GM12878 (cell line): ENCODE measurements at regions not wholly inside any gene's neighbourhood (a gene's known extent, or its start where the extent isn't known, plus 50 kb on each side); places are given as distances from the start of the nearest gene placed in this dataset.

Source experiments
- ATAC-seq: fragments of 200-7000 bp; cut with Tn5 transposase; 3 replicates; pipeline ENCODE4 v1.9.1; 2020; ENCODE audit warnings: mild to moderate bottlenecking, moderate library complexity
- BruUV-seq: library from RNA; stranded (reverse); fragments of 400-500 nt; replicated peaks from 2 replicates; lab custom pipeline; 2021; lab: Mats Ljungman, UMichigan
- CTCF ChIA-PET: fragments of 300-600 bp; sonication (Branson Sonifier 250); formaldehyde crosslinking; extraction: SDS; loops from one replicate; lab custom pipeline; 2021; ENCODE audit warnings: inconsistent platforms; lab: Yijun Ruan, JAX
- POLR2A ChIA-PET: fragments of 350-600 bp; formaldehyde crosslinking; extraction: SDS; loops from one replicate; lab custom pipeline; 2021; ENCODE audit warnings: inconsistent platforms; lab: Charles Lee
- RAD21 ChIA-PET: fragments of 300-600 bp; sonication (Branson Sonifier 250); formaldehyde crosslinking; loops from one replicate; lab custom pipeline; 2023; ENCODE audit warnings: antibody characterized with exemption; ENCODE audit not compliant: unreplicated experiment; lab: Charles Lee
- SMC1A ChIA-PET: fragments of 300-600 bp; sonication (Branson Sonifier 250); formaldehyde crosslinking; loops from one replicate; lab custom pipeline; 2023; ENCODE audit not compliant: unreplicated experiment, uncharacterized antibody; lab: Charles Lee
- DNase-seq: peaks from one replicate; pipeline ENCODE4 v3.0.0-alpha.2; 2011; ENCODE audit warnings: low read depth, low spot score
- FAIRE-seq: peaks from 3 replicates; lab custom pipeline; 2011; peaks lifted over from hg19 to GRCh38; lab: Jason Lieb, UNC
- H2AFZ ChIP-seq: 2 replicates; pipeline ENCODE4 v1.6.0; 2011; ENCODE audit warnings: low read depth, low read length, control low read depth; ENCODE audit not compliant: control insufficient read depth
- H3K27ac ChIP-seq: 2 replicates; pipeline ENCODE4 v1.5.1; 2011; ENCODE audit warnings: control low read depth; ENCODE audit not compliant: control insufficient read depth, insufficient read depth
- H3K27me3 ChIP-seq, 2 experiments: replicated peaks in 1 of 2; 2 replicates each; pipeline versions ENCODE4 v1.6.0 to v1.6.1; 2011; ENCODE audit warnings: low read length in 1 of 2; ENCODE audit not compliant: control insufficient read depth in 2 of 2, insufficient read depth in 2 of 2
- H3K36me3 ChIP-seq, 2 experiments: 2 replicates each; pipeline ENCODE4 v1.5.1; 2011; ENCODE audit warnings: low read length in 1 of 2; ENCODE audit not compliant: control insufficient read depth in 2 of 2, insufficient read depth in 2 of 2
- H3K4me1 ChIP-seq: 2 replicates; pipeline ENCODE4 v1.6.1; 2011; ENCODE audit warnings: mild to moderate bottlenecking, low read length, moderate library complexity, mixed read lengths; ENCODE audit not compliant: control insufficient read depth, insufficient read depth
- H3K4me2 ChIP-seq: 2 replicates; pipeline ENCODE4 v1.6.0; 2011; ENCODE audit warnings: control low read depth; ENCODE audit not compliant: control insufficient read depth, insufficient read depth
- H3K4me3 ChIP-seq: fragments of 200-600 bp; sonication (generic); 2 replicates; pipeline ENCODE4 v1.5.1; 2016
- H3K79me2 ChIP-seq: 2 replicates; pipeline ENCODE4 v1.6.0; 2011; ENCODE audit warnings: low read length; ENCODE audit not compliant: control insufficient read depth, insufficient read depth
- H3K9ac ChIP-seq: 2 replicates; pipeline ENCODE4 v1.8.0; 2011; ENCODE audit warnings: low read length, control low read depth, mixed read lengths; ENCODE audit not compliant: control insufficient read depth, insufficient read depth
- H3K9me3 ChIP-seq: replicated peaks from 3 replicates; pipeline ENCODE4 v1.5.1; 2011; ENCODE audit warnings: mild to moderate bottlenecking, low read length; ENCODE audit not compliant: control insufficient read depth, insufficient read depth
- H4K20me1 ChIP-seq: 2 replicates; pipeline ENCODE4 v1.6.0; 2011; ENCODE audit not compliant: control insufficient read depth, insufficient read depth
- BCL11A ChIP-seq: IDR thresholded peaks from 2 replicates; pipeline ENCODE4 v1.6.1; 2011; ENCODE audit warnings: low read depth, low read length
- CBFB ChIP-seq: IDR thresholded peaks from 2 replicates; pipeline ENCODE4 v1.6.1; 2016; ENCODE audit warnings: antibody characterized with exemption, low read depth
- FOXK2 ChIP-seq: fragments of 450-650 bp; IDR thresholded peaks from 2 replicates; pipeline ENCODE4 v1.6.1; 2017; ENCODE audit warnings: mild to moderate bottlenecking, moderate library complexity
- GATAD2B ChIP-seq: fragments of 450-650 bp; conservative IDR thresholded peaks from 2 replicates; pipeline ENCODE4 v1.6.1; 2017; ENCODE audit warnings: low read depth, mild to moderate bottlenecking, moderate library complexity
- NFXL1 ChIP-seq: fragments of 450-650 bp; IDR thresholded peaks from 2 replicates; pipeline ENCODE4 v1.6.1; 2017; ENCODE audit warnings: antibody characterized with exemption, mild to moderate bottlenecking, borderline replicate concordance
- TCF7 ChIP-seq: IDR thresholded peaks from 2 replicates; pipeline ENCODE4 v1.6.1; 2014; ENCODE audit warnings: antibody characterized with exemption, borderline replicate concordance
- YBX1 ChIP-seq: fragments of 450-650 bp; IDR thresholded peaks from 2 replicates; pipeline ENCODE4 v1.6.1; 2016; ENCODE audit warnings: antibody characterized with exemption
- ZSCAN29 ChIP-seq: fragments of 450-650 bp; IDR thresholded peaks from 2 replicates; pipeline ENCODE4 v1.6.1; 2017; ENCODE audit warnings: mild to moderate bottlenecking, moderate library complexity
- ZZZ3 ChIP-seq: IDR thresholded peaks from 2 replicates; pipeline ENCODE4 v1.6.1; 2011; ENCODE audit warnings: low read depth; ENCODE audit not compliant: control insufficient read depth, insufficient read length
- WGBS: methylation state at CpG from one replicate; pipeline ENCODE4 v1.1.6; 2016; ENCODE audit warnings: low lambda C conversion rate; ENCODE audit not compliant: insufficient replicate concordance, insufficient coverage; ENCODE audit errors: missing lambda C conversion rate; 5-methylcytosine and 5-hydroxymethylcytosine counted together
- in situ Hi-C: fragments of 300-500 bp; cut with MboI; formaldehyde crosslinking; loops from 9 replicates; pipeline ENCODE4 v1.14.3; 2018; ENCODE audit warnings: mixed read lengths
- intact Hi-C: fragments of 100-400 bp; cut with micrococcal nuclease; formaldehyde crosslinking; loops from one replicate; pipeline ENCODE4 v1.14.2; 2022; ENCODE audit not compliant: unreplicated experiment
- TF ChIP-seq, protein P1 (sequence below): fragments of 450-650 bp; IDR thresholded peaks from 2 replicates; pipeline ENCODE4 v1.6.1; 2017; ENCODE audit warnings: mild to moderate bottlenecking, low read depth, inconsistent platforms; ENCODE audit not compliant: poor library complexity, severe bottlenecking
- TF ChIP-seq, protein P2 (sequence below): fragments of 450-650 bp; IDR thresholded peaks from 2 replicates; pipeline ENCODE4 v1.6.1; 2017; ENCODE audit warnings: mild to moderate bottlenecking, moderate library complexity

DNA sequence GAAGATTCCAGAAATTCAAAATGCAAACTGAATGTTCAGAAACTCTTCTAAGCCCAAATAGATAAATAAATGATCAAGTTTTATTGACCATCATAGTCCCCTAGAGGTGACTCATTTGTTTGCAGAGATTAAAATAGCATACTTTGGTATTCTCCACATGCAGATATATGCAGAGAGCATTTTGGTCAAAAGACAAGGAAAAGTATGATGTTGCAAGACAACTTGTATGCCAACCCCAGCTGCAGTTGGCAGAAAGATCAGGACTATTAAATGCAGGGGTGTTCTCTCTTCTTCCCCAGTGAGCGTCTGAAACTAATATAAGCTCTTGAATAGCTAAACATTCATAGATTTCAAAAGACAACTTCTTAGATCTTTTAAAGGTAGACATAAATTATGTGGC is 404.9 kb downstream of the LTN1 start:
- intact Hi-C loops (no loop called here), in situ Hi-C loops (no loop called here)
- no peak for ATAC-seq
- no peaks in the 10 kb centered on the region for H3K79me2 ChIP-seq
- H3K27me3 ChIP-seq, result no peaks in the 10 kb centered on the region
- no peak overlapping the region for H3K27ac ChIP-seq
- SMC1A ChIA-PET, result interaction anchor here (1.6 kb wide), 1 partner anchor 158 kb away, joined by 4 read pairs; no protein-coding TSS in a partner anchor
- CTCF ChIA-PET, result no interaction called here
- FAIRE-seq, result no peak
- no peaks in the 10 kb centered on the region for H3K9me3 ChIP-seq
- no peaks in the 10 kb centered on the region for H4K20me1 ChIP-seq
- no peaks in the 10 kb centered on the region for H3K36me3 ChIP-seq
- no peak overlapping the region for H3K9ac ChIP-seq
- RAD21 ChIA-PET, result no interaction called here
- H3K4me1 ChIP-seq, result no peaks in the 10 kb centered on the region
- TF ChIP-seq GATAD2B (no peak), ZZZ3 (no peak), TCF7 (no peak), FOXK2 (no peak), CBFB (no peak)
- TF ChIP-seq, protein P1, sequence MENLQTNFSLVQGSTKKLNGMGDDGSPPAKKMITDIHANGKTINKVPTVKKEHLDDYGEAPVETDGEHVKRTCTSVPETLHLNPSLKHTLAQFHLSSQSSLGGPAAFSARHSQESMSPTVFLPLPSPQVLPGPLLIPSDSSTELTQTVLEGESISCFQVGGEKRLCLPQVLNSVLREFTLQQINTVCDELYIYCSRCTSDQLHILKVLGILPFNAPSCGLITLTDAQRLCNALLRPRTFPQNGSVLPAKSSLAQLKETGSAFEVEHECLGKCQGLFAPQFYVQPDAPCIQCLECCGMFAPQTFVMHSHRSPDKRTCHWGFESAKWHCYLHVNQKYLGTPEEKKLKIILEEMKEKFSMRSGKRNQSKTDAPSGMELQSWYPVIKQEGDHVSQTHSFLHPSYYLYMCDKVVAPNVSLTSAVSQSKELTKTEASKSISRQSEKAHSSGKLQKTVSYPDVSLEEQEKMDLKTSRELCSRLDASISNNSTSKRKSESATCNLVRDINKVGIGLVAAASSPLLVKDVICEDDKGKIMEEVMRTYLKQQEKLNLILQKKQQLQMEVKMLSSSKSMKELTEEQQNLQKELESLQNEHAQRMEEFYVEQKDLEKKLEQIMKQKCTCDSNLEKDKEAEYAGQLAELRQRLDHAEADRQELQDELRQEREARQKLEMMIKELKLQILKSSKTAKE, result no peak
- TF ChIP-seq, all 136 proteins: peak for 0
- Histone ChIP-seq H3K4me2 (no peak overlapping the region), H3K4me3 (no peak overlapping the region), H2AFZ (no peak overlapping the region)
- no TSS peak for BruUV-seq
- 0% methylated on average over 1 of the region's 1 CpG for WGBS
- POLR2A ChIA-PET, result no interaction called here
- no peak for DNase-seq

DNA sequence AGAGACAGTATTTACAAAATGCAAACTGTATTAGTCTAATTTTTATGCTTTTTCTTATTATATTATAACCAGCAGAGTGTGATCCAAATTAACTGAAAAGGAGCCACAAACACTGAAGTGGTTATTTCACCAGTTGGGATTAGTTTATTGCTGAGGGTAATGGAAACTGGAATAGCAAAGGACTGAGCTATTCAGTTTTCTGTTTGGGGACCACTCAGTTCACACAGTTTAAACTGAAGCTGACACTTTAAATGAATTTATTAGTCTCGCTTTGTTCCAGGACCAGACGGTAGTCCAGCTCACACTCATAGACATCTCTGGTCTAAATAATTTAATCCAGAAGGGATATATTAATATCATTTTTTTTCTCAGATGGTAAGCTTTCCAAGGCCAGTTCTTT is 410.7 kb downstream of the LTN1 start:
- no TSS peak for BruUV-seq
- ATAC-seq (no peak), DNase-seq (no peak), FAIRE-seq (no peak)
- Histone ChIP-seq H4K20me1 (no peaks in the 10 kb centered on the region), H2AFZ (no peak overlapping the region), H3K79me2 (no peaks in the 10 kb centered on the region), H3K4me1 (no peaks in the 10 kb centered on the region), H3K9me3 (no peaks in the 10 kb centered on the region), H3K36me3 (no peaks in the 10 kb centered on the region), H3K4me2 (no peak overlapping the region), H3K27me3 (no peaks in the 10 kb centered on the region), H3K4me3 (no peak overlapping the region), H3K9ac (no peak overlapping the region), H3K27ac (no peak overlapping the region)
- CTCF ChIA-PET, result no interaction called here
- in situ Hi-C loops (no loop called here), intact Hi-C loops (no loop called here)
- SMC1A ChIA-PET, result no interaction called here
- WGBS, result 66% methylated on average over 2 of the region's 2 CpGs
- POLR2A ChIA-PET, result no interaction called here
- RAD21 ChIA-PET, result no interaction called here
- TF ChIP-seq BCL11A (no peak), YBX1 (no peak), NFXL1 (no peak), ZSCAN29 (no peak)
- TF ChIP-seq, protein P2, sequence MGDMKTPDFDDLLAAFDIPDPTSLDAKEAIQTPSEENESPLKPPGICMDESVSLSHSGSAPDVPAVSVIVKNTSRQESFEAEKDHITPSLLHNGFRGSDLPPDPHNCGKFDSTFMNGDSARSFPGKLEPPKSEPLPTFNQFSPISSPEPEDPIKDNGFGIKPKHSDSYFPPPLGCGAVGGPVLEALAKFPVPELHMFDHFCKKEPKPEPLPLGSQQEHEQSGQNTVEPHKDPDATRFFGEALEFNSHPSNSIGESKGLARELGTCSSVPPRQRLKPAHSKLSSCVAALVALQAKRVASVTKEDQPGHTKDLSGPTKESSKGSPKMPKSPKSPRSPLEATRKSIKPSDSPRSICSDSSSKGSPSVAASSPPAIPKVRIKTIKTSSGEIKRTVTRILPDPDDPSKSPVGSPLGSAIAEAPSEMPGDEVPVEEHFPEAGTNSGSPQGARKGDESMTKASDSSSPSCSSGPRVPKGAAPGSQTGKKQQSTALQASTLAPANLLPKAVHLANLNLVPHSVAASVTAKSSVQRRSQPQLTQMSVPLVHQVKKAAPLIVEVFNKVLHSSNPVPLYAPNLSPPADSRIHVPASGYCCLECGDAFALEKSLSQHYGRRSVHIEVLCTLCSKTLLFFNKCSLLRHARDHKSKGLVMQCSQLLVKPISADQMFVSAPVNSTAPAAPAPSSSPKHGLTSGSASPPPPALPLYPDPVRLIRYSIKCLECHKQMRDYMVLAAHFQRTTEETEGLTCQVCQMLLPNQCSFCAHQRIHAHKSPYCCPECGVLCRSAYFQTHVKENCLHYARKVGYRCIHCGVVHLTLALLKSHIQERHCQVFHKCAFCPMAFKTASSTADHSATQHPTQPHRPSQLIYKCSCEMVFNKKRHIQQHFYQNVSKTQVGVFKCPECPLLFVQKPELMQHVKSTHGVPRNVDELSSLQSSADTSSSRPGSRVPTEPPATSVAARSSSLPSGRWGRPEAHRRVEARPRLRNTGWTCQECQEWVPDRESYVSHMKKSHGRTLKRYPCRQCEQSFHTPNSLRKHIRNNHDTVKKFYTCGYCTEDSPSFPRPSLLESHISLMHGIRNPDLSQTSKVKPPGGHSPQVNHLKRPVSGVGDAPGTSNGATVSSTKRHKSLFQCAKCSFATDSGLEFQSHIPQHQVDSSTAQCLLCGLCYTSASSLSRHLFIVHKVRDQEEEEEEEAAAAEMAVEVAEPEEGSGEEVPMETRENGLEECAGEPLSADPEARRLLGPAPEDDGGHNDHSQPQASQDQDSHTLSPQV, result no peak
